Sigmoid colon (tissue), 6 donors: ENCODE measurements at regions not wholly inside any gene's neighbourhood (a gene's known extent, or its start where the extent isn't known, plus 50 kb on each side); places are given as distances from the start of the nearest gene placed in this dataset.
A peak's percentile ranks its signal among the peaks of the same experiment; 100 is the strongest.

ENCODE experiments used
- DNase-seq: peaks from one replicate; pipeline ENCODE4 v3.0.0-alpha.2; 2019
- H3K27ac ChIP-seq, 4 donors: fragments of 200-600 bp; sonication (generic); one replicate each; pipeline ENCODE4 v1.5.1; 2016 to 2019; ENCODE audit warnings: mild to moderate bottlenecking in 1 of 4
- H3K27me3 ChIP-seq, 3 donors: fragments of 200-600 bp; sonication (generic); one replicate each; pipeline ENCODE4 v1.5.1; 2019; ENCODE audit warnings: mild to moderate bottlenecking in 1 of 3
- H3K36me3 ChIP-seq, 4 donors: fragments of 200-600 bp; sonication (generic); one replicate each; pipeline ENCODE4 v1.5.1; 2016 to 2019
- H3K4me1 ChIP-seq, 4 donors: fragments of 200-600 bp; sonication (generic); one replicate each; pipeline ENCODE4 v1.5.1; 2017 to 2019
- H3K4me3 ChIP-seq, 4 donors: fragments of 200-600 bp; sonication (generic); one replicate each; pipeline ENCODE4 v1.5.1; 2017 to 2019; ENCODE audit warnings: mild to moderate bottlenecking in 2 of 4, moderate library complexity in 1 of 4
- H3K9me3 ChIP-seq, 4 donors: fragments of 200-600 bp in 3 of 4; sonication (generic) in 3 of 4; one replicate each; pipeline versions ENCODE4 v1.5.1 to v1.6.1; 2013 to 2019
- EP300 ChIP-seq, 4 donors: sonication (generic); formaldehyde crosslinking; IDR thresholded peaks; one replicate each; pipeline ENCODE4 v1.6.1; 2017; ENCODE audit warnings: antibody characterized with exemption in 4 of 4
- POLR2A ChIP-seq, 2 donors: fragments of 450-650 bp; IDR thresholded peaks; one replicate each; pipeline ENCODE4 v1.6.1; 2016; ENCODE audit warnings: antibody characterized with exemption in 2 of 2, mild to moderate bottlenecking in 2 of 2, moderate library complexity in 2 of 2
- POLR2AphosphoS5 ChIP-seq, 4 donors: sonication (generic); formaldehyde crosslinking; IDR thresholded peaks; one replicate each; pipeline ENCODE4 v1.6.1; 2017; ENCODE audit warnings: antibody characterized with exemption in 4 of 4
- WGBS, 2 donors: extraction: QIAGEN DNeasy Blood & Tissue Kit; methylation state at CpG; one replicate each; pipeline ENCODE4 v1.1.7; 2013; 5-methylcytosine and 5-hydroxymethylcytosine counted together
- intact Hi-C: fragments of 100-400 bp; cut with DNase I; formaldehyde crosslinking; loops from one replicate; pipeline ENCODE4 v1.15.1; 2023
- TF ChIP-seq, protein P1 (sequence below), 4 experiments: fragments of 450-650 bp in 3 of 4; fragments of 200-600 bp in 1 of 4; IDR thresholded peaks; one replicate each; pipeline ENCODE4 v1.5.1; 2016 to 2019; ENCODE audit warnings: antibody characterized with exemption in 4 of 4, mild to moderate bottlenecking in 3 of 4, moderate library complexity in 2 of 4
- donor health status: healthy with polysubstance abuse.
- donor health status: healthy.

DNA sequence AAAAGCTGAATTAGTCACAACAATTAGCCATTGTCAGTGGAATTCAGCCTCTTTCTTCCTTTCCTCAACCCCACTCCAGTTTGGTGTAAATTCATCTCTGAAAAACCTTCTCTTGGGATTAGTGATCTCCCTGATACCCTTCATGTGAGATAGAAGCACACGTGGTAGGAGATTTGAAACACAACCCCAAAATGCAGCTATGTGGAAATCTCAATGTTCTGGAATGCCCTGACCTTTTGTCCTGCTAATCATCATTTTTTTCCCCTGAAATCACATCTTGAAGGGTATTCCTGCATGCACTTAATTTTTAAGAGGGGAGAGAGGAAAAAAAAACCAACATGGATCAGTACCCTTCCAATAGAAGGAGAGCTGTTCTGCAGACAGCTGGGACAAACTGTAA, 612.6 kb downstream of the EBF1 start:
- H3K36me3 ChIP-seq: no peaks in the 10 kb centered on the region
- H3K4me1 ChIP-seq: peaks cover 0 to 35% (median 27%) of the 10 kb centered on the region in 4 donors
- peak overlapping the region; percentile 15 to 71 (median 42) for H3K27ac ChIP-seq
- TF ChIP-seq POLR2AphosphoS5 (IDR thresholded peaks at IDR 0.05) (peak in 1 of 4 donors; percentile 51), EP300 (IDR thresholded peaks at IDR 0.05) (no peak), POLR2A (IDR thresholded peaks at IDR 0.05) (no peak)
- intact Hi-C loops: no loop called here
- no peaks in the 10 kb centered on the region for H3K27me3 ChIP-seq
- 57 to 78% methylated on average over 1 of the region's 1 CpG for WGBS, 2 donors
- DNase-seq: no peak
- H3K4me3 ChIP-seq: no peak overlapping the region
- H3K9me3 ChIP-seq: no peaks in the 10 kb centered on the region

DNA sequence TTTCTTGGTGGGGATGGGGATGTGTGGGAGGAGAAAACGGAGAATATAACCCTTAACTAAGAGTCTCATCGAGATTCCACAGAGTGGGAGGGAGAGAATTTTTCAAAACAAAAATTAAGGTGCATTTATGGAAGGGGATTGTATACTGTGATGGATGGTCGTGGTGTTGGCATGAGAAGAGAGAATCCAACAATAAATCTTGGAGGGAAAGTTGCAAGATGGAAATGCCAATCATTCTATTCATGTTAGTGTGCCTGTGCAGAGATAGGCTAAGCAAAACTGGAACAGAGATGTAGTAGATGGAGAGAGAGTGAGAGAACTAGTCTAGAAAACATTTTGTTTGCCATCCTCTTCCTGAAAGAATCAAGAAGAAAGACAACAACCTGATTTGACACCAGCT, 613.1 kb downstream of the EBF1 start:
- Histone ChIP-seq H3K4me1 (peaks cover 0 to 35% (median 27%) of the 10 kb centered on the region in 4 donors), H3K27ac (peak overlapping the region in 3 of 4 donors; percentile 26 to 71 (median 58)), H3K36me3 (no peaks in the 10 kb centered on the region), H3K4me3 (no peak overlapping the region), H3K27me3 (no peaks in the 10 kb centered on the region), H3K9me3 (no peaks in the 10 kb centered on the region)
- WGBS, 2 donors: 67 to 77% methylated on average over 3 of the region's 3 CpGs
- DNase-seq: no peak
- TF ChIP-seq POLR2A (IDR thresholded peaks at IDR 0.05): no peak
- no peak for TF ChIP-seq POLR2AphosphoS5 (IDR thresholded peaks at IDR 0.05)
- TF ChIP-seq EP300 (IDR thresholded peaks at IDR 0.05): no peak
- TF ChIP-seq, protein P1, sequence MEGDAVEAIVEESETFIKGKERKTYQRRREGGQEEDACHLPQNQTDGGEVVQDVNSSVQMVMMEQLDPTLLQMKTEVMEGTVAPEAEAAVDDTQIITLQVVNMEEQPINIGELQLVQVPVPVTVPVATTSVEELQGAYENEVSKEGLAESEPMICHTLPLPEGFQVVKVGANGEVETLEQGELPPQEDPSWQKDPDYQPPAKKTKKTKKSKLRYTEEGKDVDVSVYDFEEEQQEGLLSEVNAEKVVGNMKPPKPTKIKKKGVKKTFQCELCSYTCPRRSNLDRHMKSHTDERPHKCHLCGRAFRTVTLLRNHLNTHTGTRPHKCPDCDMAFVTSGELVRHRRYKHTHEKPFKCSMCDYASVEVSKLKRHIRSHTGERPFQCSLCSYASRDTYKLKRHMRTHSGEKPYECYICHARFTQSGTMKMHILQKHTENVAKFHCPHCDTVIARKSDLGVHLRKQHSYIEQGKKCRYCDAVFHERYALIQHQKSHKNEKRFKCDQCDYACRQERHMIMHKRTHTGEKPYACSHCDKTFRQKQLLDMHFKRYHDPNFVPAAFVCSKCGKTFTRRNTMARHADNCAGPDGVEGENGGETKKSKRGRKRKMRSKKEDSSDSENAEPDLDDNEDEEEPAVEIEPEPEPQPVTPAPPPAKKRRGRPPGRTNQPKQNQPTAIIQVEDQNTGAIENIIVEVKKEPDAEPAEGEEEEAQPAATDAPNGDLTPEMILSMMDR (IDR thresholded peaks at IDR 0.05): no peak
- intact Hi-C loops: no loop called here

DNA sequence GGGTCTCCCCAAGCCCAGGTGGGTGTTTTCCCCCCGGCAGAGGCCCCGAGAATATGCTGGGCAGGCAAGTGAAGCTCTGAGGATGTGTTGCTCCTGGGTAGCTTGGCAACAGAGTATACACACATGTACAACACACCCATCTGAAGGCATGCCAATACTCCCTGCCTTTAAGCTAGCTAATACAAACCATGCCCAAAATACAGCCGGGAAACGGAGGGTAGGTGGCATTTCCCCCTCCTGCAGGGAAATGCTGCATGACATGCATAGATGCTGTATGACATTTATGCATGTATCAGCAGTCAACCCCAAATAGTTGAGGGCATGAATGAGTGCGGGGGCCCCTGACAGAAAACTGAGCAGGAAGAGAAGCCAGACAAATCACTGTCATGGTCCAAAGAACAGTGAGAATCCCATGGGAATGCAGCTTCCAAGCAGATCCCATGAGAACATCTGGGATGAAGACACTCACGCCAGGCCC, 614.1 kb downstream of the EBF1 start:
- no peaks in the 10 kb centered on the region for H3K36me3 ChIP-seq
- 50 to 71% methylated on average over 6 of the region's 6 CpGs for WGBS, 2 donors
- peak; percentile 66 for DNase-seq
- no peaks in the 10 kb centered on the region for H3K9me3 ChIP-seq
- H3K4me3 ChIP-seq: no peak overlapping the region
- no peak for TF ChIP-seq POLR2AphosphoS5 (IDR thresholded peaks at IDR 0.05)
- TF ChIP-seq POLR2A (IDR thresholded peaks at IDR 0.05): no peak
- TF ChIP-seq EP300 (IDR thresholded peaks at IDR 0.05): no peak
- TF ChIP-seq, protein P1 (IDR thresholded peaks at IDR 0.05): no peak
- no peaks in the 10 kb centered on the region for H3K27me3 ChIP-seq
- H3K27ac ChIP-seq: peak overlapping the region; percentile 17 to 71 (median 49)
- intact Hi-C loops: no loop called here
- peaks cover 0 to 35% (median 27%) of the 10 kb centered on the region in 4 donors for H3K4me1 ChIP-seq

DNA sequence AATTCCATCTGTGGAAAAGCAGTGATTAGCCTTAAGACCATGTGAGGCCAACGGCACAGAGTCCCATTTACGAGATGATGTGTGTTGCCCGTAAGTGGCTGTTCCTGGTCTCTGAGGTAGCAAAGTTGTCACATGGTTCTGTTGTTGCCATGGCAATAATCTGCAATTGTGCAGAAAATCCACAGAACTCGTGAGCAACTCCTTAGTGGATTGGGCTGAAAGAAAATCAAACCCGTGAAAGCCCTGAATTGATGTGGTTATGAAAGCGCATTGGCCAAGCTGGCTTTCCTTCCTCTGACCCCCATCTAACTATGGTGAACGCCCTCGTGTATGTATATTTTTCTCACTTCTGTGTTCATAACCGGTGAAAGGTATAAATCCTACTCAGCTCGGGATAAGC, 614.7 kb downstream of the EBF1 start:
- H3K27ac ChIP-seq: peak overlapping the region; percentile 35 to 71 (median 49)
- no peak overlapping the region for H3K4me3 ChIP-seq
- H3K27me3 ChIP-seq: no peaks in the 10 kb centered on the region
- H3K4me1 ChIP-seq: peaks cover 0 to 35% (median 27%) of the 10 kb centered on the region in 4 donors
- WGBS, 2 donors: 70 to 77% methylated on average over 10 of the region's 10 CpGs
- no peaks in the 10 kb centered on the region for H3K36me3 ChIP-seq
- intact Hi-C loops: no loop called here
- H3K9me3 ChIP-seq: no peaks in the 10 kb centered on the region
- no peak for DNase-seq
- no peak for TF ChIP-seq POLR2AphosphoS5 (IDR thresholded peaks at IDR 0.05)
- TF ChIP-seq EP300 (IDR thresholded peaks at IDR 0.05): no peak
- TF ChIP-seq, protein P1 (IDR thresholded peaks at IDR 0.05): no peak
- TF ChIP-seq POLR2A (IDR thresholded peaks at IDR 0.05): no peak

DNA sequence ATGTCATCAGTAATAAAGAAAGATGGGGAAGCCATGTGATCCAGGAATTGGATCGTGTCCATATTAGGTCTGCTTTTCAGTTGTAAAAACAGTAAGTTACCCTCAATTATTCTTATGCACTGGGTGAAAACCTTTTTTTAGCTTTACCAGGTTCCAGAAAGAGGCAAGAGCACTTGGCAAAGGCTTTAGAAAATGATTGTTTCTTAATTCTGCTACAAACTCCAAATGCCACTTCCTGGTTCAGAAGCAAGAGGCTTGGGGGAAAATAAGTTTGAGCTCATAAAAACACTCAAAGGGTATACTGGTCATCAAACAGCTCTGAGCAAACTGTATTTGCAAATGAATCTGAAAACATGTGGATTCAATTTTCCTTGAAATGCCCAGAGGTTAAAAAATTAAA, 615.6 kb downstream of the EBF1 start:
- Histone ChIP-seq H3K36me3 (no peaks in the 10 kb centered on the region), H3K27ac (peak overlapping the region; percentile 29 to 71 (median 48)), H3K4me3 (no peak overlapping the region), H3K9me3 (no peaks in the 10 kb centered on the region), H3K4me1 (peaks cover 0 to 35% (median 27%) of the 10 kb centered on the region in 4 donors), H3K27me3 (no peaks in the 10 kb centered on the region)
- TF ChIP-seq POLR2AphosphoS5 (IDR thresholded peaks at IDR 0.05) (no peak), EP300 (IDR thresholded peaks at IDR 0.05) (no peak), POLR2A (IDR thresholded peaks at IDR 0.05) (no peak)
- TF ChIP-seq, protein P1 (IDR thresholded peaks at IDR 0.05): no peak
- intact Hi-C loops: no loop called here
- DNase-seq: no peak
- 61 to 63% methylated on average over 1 of the region's 1 CpG for WGBS, 2 donors
